ENCODE measurements at regions not wholly inside any gene's neighbourhood (a gene's known extent, or its start where the extent isn't known, plus 50 kb on each side); places are given as distances from the start of the nearest gene placed in this dataset.
"Not testable (repeated sequence)": the region's sequence is repeated elsewhere in the genome, so short reads cannot be mapped to it uniquely, and the experiment has no call there.

GRCh38 chr1:30660241-30660640 is 63.1 kb downstream of the MATN1 start:
- H3K27ac ChIP-seq (ENCODE audit: low read depth in 1 of 2, low read length in 2 of 2), result no peak overlapping the region
- DNase-seq (peak in 1 of 2 donors; percentile 70), ATAC-seq (ENCODE audit: low FRiP score) (no peak)
- no peaks in the 10 kb centered on the region for H3K36me3 ChIP-seq (ENCODE audit: control insufficient read depth in 1 of 2, insufficient read depth in 2 of 2, low read length in 1 of 2)
- WGBS, 2 donors, result 60 to 68% methylated on average over 8 of the region's 8 CpGs
- intact Hi-C loops (cut with DNase I), result no loop called here
- no peaks in the 10 kb centered on the region for H3K9me3 ChIP-seq (ENCODE audit: control insufficient read depth, low read length)
- H3K4me3 ChIP-seq (ENCODE audit: low read length in 2 of 2), result no peak overlapping the region
- H3K4me1 ChIP-seq (ENCODE audit: control insufficient read depth in 1 of 2, insufficient read depth in 2 of 2, low read length in 2 of 2), result no peaks in the 10 kb centered on the region
- no peaks in the 10 kb centered on the region for H3K27me3 ChIP-seq (ENCODE audit: control insufficient read depth in 1 of 2, insufficient read depth in 2 of 2, low read length in 1 of 2)

GRCh38 chr1:30659702-30660101 is 63.7 kb downstream of the MATN1 start:
- no peaks in the 10 kb centered on the region for H3K27me3 ChIP-seq (ENCODE audit: control insufficient read depth in 1 of 2, insufficient read depth in 2 of 2, low read length in 1 of 2)
- H3K4me3 ChIP-seq (ENCODE audit: low read length in 2 of 2), result no peak overlapping the region
- intact Hi-C loops (cut with DNase I), result no loop called here
- 56 to 59% methylated on average over 8 of the region's 8 CpGs for WGBS, 2 donors
- no peak for ATAC-seq (ENCODE audit: low FRiP score)
- no peak for DNase-seq
- no peaks in the 10 kb centered on the region for H3K9me3 ChIP-seq (ENCODE audit: control insufficient read depth, low read length)
- H3K4me1 ChIP-seq (ENCODE audit: control insufficient read depth in 1 of 2, insufficient read depth in 2 of 2, low read length in 2 of 2), result no peaks in the 10 kb centered on the region
- H3K27ac ChIP-seq (ENCODE audit: low read depth in 1 of 2, low read length in 2 of 2), result no peak overlapping the region
- no peaks in the 10 kb centered on the region for H3K36me3 ChIP-seq (ENCODE audit: control insufficient read depth in 1 of 2, insufficient read depth in 2 of 2, low read length in 1 of 2)

- H3K27me3 ChIP-seq (ENCODE audit: control insufficient read depth in 1 of 2, insufficient read depth in 2 of 2, low read length in 1 of 2); H3K4me1 ChIP-seq (ENCODE audit: control insufficient read depth in 1 of 2, insufficient read depth in 2 of 2, low read length in 2 of 2); H3K36me3 ChIP-seq (ENCODE audit: control insufficient read depth in 1 of 2, insufficient read depth in 2 of 2, low read length in 1 of 2); H3K4me3 ChIP-seq (ENCODE audit: low read length in 2 of 2); ATAC-seq (ENCODE audit: low FRiP score); H3K27ac ChIP-seq (ENCODE audit: low read depth in 1 of 2, low read length in 2 of 2); H3K9me3 ChIP-seq (ENCODE audit: control insufficient read depth, low read length); intact Hi-C loops (cut with DNase I): not testable (repeated sequence)
- peak in 1 of 2 donors; percentile 28 for DNase-seq
- WGBS, 2 donors, result 79% methylated on average over 4 of the region's 4 CpGs
Measured at GRCh38 chr1:30658375-30658774, 65.0 kb downstream of the MATN1 start.

- no peak for DNase-seq
- WGBS, 2 donors, result 71 to 78% methylated on average over 8 of the region's 8 CpGs
- Histone ChIP-seq H3K4me1 (ENCODE audit: control insufficient read depth in 1 of 2, insufficient read depth in 2 of 2, low read length in 2 of 2) (no peaks in the 10 kb centered on the region), H3K36me3 (ENCODE audit: control insufficient read depth in 1 of 2, insufficient read depth in 2 of 2, low read length in 1 of 2) (no peaks in the 10 kb centered on the region), H3K27me3 (ENCODE audit: control insufficient read depth in 1 of 2, insufficient read depth in 2 of 2, low read length in 1 of 2) (no peaks in the 10 kb centered on the region), H3K27ac (ENCODE audit: low read depth in 1 of 2, low read length in 2 of 2) (no peak overlapping the region), H3K9me3 (ENCODE audit: control insufficient read depth, low read length) (no peaks in the 10 kb centered on the region), H3K4me3 (ENCODE audit: low read length in 2 of 2) (no peak overlapping the region)
- no peak for ATAC-seq (ENCODE audit: low FRiP score)
- intact Hi-C loops (cut with DNase I), result no loop called here
Measured at GRCh38 chr1:30658014-30658336, 65.4 kb downstream of the MATN1 start.

GRCh38 chr1:30657131-30658013 is 66.0 kb downstream of the MATN1 start:
- H3K27me3 ChIP-seq (ENCODE audit: control insufficient read depth in 1 of 2, insufficient read depth in 2 of 2, low read length in 1 of 2), result no peaks in the 10 kb centered on the region
- H3K4me1 ChIP-seq (ENCODE audit: control insufficient read depth in 1 of 2, insufficient read depth in 2 of 2, low read length in 2 of 2), result no peaks in the 10 kb centered on the region
- peak in 1 of 2 donors; percentile 71 for DNase-seq
- no peak overlapping the region for H3K27ac ChIP-seq (ENCODE audit: low read depth in 1 of 2, low read length in 2 of 2)
- intact Hi-C loops (cut with DNase I), result no loop called here
- no peak for ATAC-seq (ENCODE audit: low FRiP score)
- no peaks in the 10 kb centered on the region for H3K9me3 ChIP-seq (ENCODE audit: control insufficient read depth, low read length)
- WGBS, 2 donors, result 57 to 65% methylated on average over 20 to 22 of the region's 22 CpGs
- H3K4me3 ChIP-seq (ENCODE audit: low read length in 2 of 2), result no peak overlapping the region
- no peaks in the 10 kb centered on the region for H3K36me3 ChIP-seq (ENCODE audit: control insufficient read depth in 1 of 2, insufficient read depth in 2 of 2, low read length in 1 of 2)

- no peak overlapping the region for H3K4me3 ChIP-seq (ENCODE audit: low read length in 2 of 2)
- 44 to 45% methylated on average over 27 of the region's 27 CpGs for WGBS, 2 donors
- DNase-seq (peak in 1 of 2 donors; percentile 34), ATAC-seq (ENCODE audit: low FRiP score) (no peak)
- no peaks in the 10 kb centered on the region for H3K36me3 ChIP-seq (ENCODE audit: control insufficient read depth in 1 of 2, insufficient read depth in 2 of 2, low read length in 1 of 2)
- intact Hi-C loops (cut with DNase I), result no loop called here
- no peaks in the 10 kb centered on the region for H3K27me3 ChIP-seq (ENCODE audit: control insufficient read depth in 1 of 2, insufficient read depth in 2 of 2, low read length in 1 of 2)
- no peak overlapping the region for H3K27ac ChIP-seq (ENCODE audit: low read depth in 1 of 2, low read length in 2 of 2)
- no peaks in the 10 kb centered on the region for H3K9me3 ChIP-seq (ENCODE audit: control insufficient read depth, low read length)
- H3K4me1 ChIP-seq (ENCODE audit: control insufficient read depth in 1 of 2, insufficient read depth in 2 of 2, low read length in 2 of 2), result no peaks in the 10 kb centered on the region
Measured at GRCh38 chr1:30656171-30656940, 67.0 kb downstream of the MATN1 start.

- H3K9me3 ChIP-seq (ENCODE audit: control insufficient read depth, low read length), result no peaks in the 10 kb centered on the region
- H3K36me3 ChIP-seq (ENCODE audit: control insufficient read depth in 1 of 2, insufficient read depth in 2 of 2, low read length in 1 of 2), result no peaks in the 10 kb centered on the region
- ATAC-seq (ENCODE audit: low FRiP score), result no peak
- no peak overlapping the region for H3K27ac ChIP-seq (ENCODE audit: low read depth in 1 of 2, low read length in 2 of 2)
- no peak overlapping the region for H3K4me3 ChIP-seq (ENCODE audit: low read length in 2 of 2)
- no peaks in the 10 kb centered on the region for H3K27me3 ChIP-seq (ENCODE audit: control insufficient read depth in 1 of 2, insufficient read depth in 2 of 2, low read length in 1 of 2)
- DNase-seq, result peak in 1 of 2 donors; percentile 36
- 80 to 100% methylated on average over 2 to 3 of the region's 3 CpGs for WGBS, 2 donors
- intact Hi-C loops (cut with DNase I), result no loop called here
- H3K4me1 ChIP-seq (ENCODE audit: control insufficient read depth in 1 of 2, insufficient read depth in 2 of 2, low read length in 2 of 2), result no peaks in the 10 kb centered on the region
Measured at GRCh38 chr1:30655672-30656071, 67.7 kb downstream of the MATN1 start.

- DNase-seq (peak in 1 of 2 donors; percentile 31), ATAC-seq (ENCODE audit: low FRiP score) (no peak)
- H3K27ac ChIP-seq (ENCODE audit: low read depth in 1 of 2, low read length in 2 of 2), result no peak overlapping the region
- intact Hi-C loops (cut with DNase I), result no loop called here
- 88% methylated on average over 5 of the region's 5 CpGs for WGBS, 2 donors
- H3K4me1 ChIP-seq (ENCODE audit: control insufficient read depth in 1 of 2, insufficient read depth in 2 of 2, low read length in 2 of 2), result no peaks in the 10 kb centered on the region
- no peaks in the 10 kb centered on the region for H3K9me3 ChIP-seq (ENCODE audit: control insufficient read depth, low read length)
- H3K27me3 ChIP-seq (ENCODE audit: control insufficient read depth in 1 of 2, insufficient read depth in 2 of 2, low read length in 1 of 2), result peaks cover 0 to 2% of the 10 kb centered on the region in 2 donors
- H3K4me3 ChIP-seq (ENCODE audit: low read length in 2 of 2), result no peak overlapping the region
- H3K36me3 ChIP-seq (ENCODE audit: control insufficient read depth in 1 of 2, insufficient read depth in 2 of 2, low read length in 1 of 2), result no peaks in the 10 kb centered on the region
Measured at GRCh38 chr1:30654188-30654587, 69.2 kb downstream of the MATN1 start.

Data from aorta (tissue), 5 donors.